Caki2 (cell line): ENCODE measurements at regions not wholly inside any gene's neighbourhood (a gene's known extent, or its start where the extent isn't known, plus 50 kb on each side); places are given as distances from the start of the nearest gene placed in this dataset.
"Not testable (repeated sequence)": the region's sequence is repeated elsewhere in the genome, so short reads cannot be mapped to it uniquely, and the experiment has no call there.

Experiments
- DNase-seq: peaks from one replicate; pipeline ENCODE4 v3.0.0-alpha.2; 2015; ENCODE audit warnings: low read depth
- in situ Hi-C: cut with HindIII; loops from 2 replicates; pipeline ENCODE4 v1.10.0; 2016; ENCODE audit warnings: low sequenced_read_pairs, low pct_unique_long_range_greater_than_20kb, mixed read lengths

GRCh38 chr2:237227592-237228280 lies 142.0 kb downstream of the COPS8 start:
- peak; percentile 88 for DNase-seq
- in situ Hi-C loops = no loop called here

GRCh38 chr2:237228281-237228625 lies 142.6 kb downstream of the COPS8 start:
- DNase-seq = no peak
- in situ Hi-C loops = no loop called here

DNA sequence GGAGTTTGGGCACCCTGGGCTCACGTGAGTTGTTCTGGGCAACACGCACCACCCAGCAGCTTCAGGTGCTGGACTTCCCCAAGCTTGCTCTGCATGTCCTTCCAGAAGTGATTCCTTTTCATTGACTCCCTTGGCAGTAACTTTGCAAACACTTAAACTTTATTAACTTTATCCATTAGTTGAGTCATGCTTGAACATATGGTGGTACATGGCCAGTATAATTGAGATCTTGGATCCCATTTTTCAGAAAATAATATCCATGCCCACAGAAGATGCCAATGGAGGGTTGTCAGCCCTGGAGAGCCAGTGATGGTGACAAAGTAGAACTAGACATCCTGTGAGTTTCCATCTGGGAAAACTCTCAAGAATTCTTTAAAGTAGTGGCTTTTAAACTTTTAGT lies 144.2 kb downstream of the COPS8 start:
- in situ Hi-C loops = no loop called here
- DNase-seq = no peak

DNA sequence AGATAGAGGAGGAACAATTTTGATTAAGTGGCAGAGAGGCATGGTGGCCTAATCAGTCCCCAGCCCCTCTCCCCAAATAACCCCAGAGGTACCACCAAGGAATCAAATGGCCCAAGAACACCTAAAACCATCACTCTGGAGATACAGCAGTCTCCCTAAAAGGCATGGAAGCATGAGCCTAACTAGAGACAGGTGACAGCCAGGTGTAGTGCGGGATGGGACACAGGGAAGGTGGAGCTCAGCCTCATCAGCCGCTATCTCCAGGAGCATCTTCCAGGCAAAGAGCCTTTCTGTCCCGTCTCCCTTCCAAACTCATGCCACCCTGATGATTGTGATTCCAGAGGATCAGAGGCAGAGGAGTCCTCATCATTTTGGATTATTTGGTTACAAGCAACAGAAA lies 144.7 kb downstream of the COPS8 start:
- no peak for DNase-seq
- in situ Hi-C loops = no loop called here

DNA sequence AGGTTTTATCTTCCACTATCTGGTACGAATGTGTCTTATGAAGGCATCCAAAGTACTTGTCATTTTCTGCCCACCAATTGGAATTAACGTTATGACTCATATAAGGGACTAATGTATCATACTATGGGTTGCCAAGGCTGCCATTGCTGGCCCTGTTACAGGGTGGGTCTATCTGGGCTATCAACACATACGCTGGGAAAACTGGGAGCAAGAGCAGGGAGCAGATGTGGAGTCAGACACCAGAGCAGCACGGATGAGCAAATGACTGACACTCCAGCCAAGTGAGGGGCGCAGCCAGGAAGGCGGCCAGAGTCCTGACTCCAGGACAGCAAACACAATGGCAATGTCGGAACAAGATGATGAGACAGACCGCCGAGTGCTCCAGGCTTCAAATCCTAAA lies 145.9 kb downstream of the COPS8 start:
- DNase-seq = no peak
- in situ Hi-C loops = no loop called here

- no peak for DNase-seq
- in situ Hi-C loops = no loop called here
Measured at GRCh38 chr2:237232166-237232565, 146.5 kb downstream of the COPS8 start.

DNA sequence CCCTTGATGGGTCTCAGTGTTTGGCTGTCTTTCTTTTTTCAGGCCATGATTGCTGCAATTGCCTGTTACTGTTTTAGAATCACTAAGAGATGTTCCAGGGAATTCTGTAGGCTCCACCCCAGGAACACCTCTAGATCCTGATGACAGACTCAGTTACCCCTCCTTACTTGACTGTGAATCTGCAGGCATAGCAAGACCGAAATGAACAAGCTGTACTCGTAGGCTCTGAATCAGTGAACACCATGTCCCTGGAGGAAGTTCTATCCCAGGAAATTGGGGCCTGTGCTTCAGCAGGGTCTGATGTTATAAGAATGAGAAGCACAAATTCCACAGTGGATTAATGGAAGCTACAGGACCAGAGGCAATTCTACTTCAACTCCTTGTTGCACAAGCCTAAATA lies 148.6 kb downstream of the COPS8 start:
- in situ Hi-C loops = no loop called here
- no peak for DNase-seq

DNA sequence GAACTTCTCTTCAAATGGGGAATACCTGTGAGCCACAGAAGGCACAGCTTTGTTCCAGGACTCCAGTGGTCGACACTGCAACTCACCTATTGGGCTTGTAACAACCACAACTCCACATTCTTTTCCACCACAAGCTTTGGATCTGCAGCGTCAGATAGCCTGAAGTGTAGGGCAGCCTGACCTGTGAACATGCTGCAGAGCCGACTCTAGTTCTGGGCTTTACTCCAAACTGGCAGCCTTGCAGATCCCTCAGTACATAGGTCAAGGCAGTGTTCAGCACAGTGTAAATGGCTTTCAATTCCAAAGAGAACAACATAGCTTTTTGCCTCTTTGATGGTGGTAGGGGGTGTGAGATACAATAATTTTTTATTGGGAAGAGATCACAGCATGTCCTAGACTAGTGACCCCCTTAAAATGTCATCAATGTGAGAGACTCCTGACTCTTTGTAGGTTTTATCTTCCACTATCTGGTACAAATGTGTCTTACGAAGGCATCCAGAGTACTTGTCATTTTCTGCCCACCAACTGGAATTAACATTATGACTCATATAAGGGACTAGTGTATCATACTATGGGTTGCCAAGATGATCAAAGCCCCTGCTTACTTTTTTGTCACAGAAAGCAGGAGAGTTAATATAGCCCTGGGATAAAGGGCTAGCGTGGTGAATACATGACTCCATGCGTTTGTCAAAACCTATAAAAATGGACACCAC lies 149.8 kb downstream of the COPS8 start:
- no peak for DNase-seq
- in situ Hi-C loops = no loop called here

DNA sequence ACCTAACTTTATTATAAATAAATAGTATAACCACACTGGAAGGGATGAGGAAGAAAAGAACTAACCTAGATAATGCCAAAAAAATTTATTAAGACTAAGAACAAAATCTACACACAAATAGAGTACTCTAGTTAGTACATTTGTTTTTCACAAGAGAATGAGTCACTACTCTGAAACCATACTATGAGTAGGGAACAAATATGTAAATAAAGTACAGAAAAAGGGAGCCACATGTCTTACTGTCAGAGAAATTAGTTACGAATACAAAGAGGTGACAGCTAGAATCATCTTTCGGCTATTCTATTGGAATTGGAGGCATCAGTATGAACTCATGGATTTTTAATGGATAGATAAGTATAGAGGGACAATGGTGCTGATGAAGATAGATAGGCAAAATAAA lies 150.5 kb downstream of the COPS8 start:
- DNase-seq = no peak
- in situ Hi-C loops = no loop called here

- in situ Hi-C loops = no loop called here
- no peak for DNase-seq
Measured at GRCh38 chr2:237238249-237238648, 152.6 kb downstream of the COPS8 start.

- no peak for DNase-seq
- in situ Hi-C loops = no loop called here
Measured at GRCh38 chr2:237240252-237240651, 154.6 kb downstream of the COPS8 start.

DNA sequence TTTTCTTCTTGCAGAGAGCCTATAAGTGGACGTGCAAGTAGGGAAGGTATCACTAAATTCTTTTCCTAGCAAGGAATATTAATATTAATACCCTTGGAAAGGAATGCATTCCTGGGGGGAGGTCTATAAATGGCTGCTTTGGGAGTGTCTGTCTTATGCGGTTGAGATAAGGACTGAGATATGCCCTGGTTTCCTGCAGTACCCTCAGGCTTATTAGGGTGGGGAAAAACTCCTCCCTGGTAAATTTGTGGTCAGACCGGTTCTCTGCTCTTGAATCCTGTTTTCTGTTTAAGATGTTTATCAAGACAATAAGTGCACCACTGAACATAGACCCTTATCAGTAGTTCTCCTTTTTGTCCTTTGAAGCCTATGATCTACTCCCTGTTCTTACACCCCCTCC lies 155.2 kb downstream of the COPS8 start:
- in situ Hi-C loops, DNase-seq: not testable (repeated sequence)

GRCh38 chr2:237242091-237242536 lies 156.4 kb downstream of the COPS8 start:
- DNase-seq = no peak
- in situ Hi-C loops = no loop called here

GRCh38 chr2:237243487-237243886 lies 157.8 kb downstream of the COPS8 start:
- DNase-seq = no peak
- in situ Hi-C loops = no loop called here

GRCh38 chr2:237244178-237244577 lies 158.5 kb downstream of the COPS8 start:
- DNase-seq = no peak
- in situ Hi-C loops = no loop called here

DNA sequence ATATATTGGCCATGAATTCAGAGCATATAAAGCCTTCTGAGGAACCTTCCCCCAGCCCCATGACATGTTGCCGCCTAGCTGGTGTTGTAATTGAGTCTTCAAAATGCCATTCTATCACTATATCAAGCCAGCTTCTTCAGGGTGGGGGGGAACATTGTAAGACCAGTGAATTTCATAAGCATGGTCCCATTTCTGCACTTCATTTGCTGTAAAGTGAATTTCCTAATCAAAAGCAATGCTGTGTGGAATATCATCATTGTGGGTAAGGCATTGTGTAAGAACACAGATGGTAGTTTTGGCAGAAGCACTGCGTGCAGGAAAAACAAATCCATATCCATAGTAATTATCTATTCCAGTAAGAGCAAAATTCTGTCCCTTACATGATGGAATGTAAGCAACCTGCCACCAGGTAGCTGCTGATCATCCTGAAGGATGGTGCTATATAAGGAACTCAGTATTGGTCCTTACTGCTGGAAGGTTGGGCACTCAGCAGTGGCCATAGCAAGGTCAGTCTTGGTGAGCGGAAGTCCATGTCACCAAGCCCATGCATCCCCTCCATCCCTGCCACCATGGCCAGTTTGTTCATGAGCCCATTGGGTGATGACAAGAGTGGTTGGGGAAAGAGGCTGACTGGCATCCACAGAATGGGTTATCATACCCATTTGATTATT lies 159.4 kb downstream of the COPS8 start:
- no peak for DNase-seq
- in situ Hi-C loops = no loop called here

- in situ Hi-C loops = no loop called here
- no peak for DNase-seq
Measured at GRCh38 chr2:237250599-237250998, 163.4 kb downstream of the COL6A3 start.

- in situ Hi-C loops = no loop called here
- no peak for DNase-seq
Measured at GRCh38 chr2:237251986-237252385, 162.0 kb downstream of the COL6A3 start.

DNA sequence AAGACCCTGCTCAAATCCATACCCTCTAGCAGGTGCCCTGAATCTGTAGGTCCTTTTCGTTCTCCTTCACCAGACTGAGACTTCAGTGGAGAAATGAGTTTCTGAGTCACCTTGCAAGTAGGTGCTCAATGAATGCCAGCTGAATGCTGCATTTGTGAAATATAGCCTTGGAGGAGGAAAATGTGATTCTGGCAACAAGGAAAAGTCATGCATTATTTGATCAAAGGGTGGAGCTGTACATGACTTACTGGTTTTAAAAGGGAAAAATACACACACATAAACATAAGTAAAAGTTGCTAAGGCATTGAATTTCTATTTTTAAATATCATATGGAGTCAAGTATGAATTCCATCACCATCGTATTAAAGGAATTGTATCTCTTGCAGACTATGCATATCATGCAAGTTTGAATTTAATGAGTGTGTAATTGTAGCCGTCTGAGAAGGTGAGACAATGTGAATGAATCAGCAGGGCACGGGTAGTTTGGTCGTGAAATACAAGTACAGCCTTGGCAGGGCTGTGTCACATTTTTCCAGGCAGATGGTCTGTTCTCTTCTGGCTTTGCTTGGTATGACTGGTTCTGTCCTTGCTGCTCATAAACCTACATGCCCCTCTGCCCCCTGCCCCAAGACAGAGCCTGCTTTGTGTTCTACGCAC lies 160.8 kb downstream of the COL6A3 start:
- in situ Hi-C loops = no loop called here
- no peak for DNase-seq
